ENCODE measurements at regions not wholly inside any gene's neighbourhood (a gene's known extent, or its start where the extent isn't known, plus 50 kb on each side); places are given as distances from the start of the nearest gene placed in this dataset.

GRCh38 chr2:15853903-15854302 is 86.4 kb upstream of the MYCN start:
- Histone ChIP-seq H3K9me3 (ENCODE audit: severe bottlenecking) (no peaks in the 10 kb centered on the region), H3K27me3 (ENCODE audit: insufficient read depth, low read depth, severe bottlenecking) (no peaks in the 10 kb centered on the region), H3K36me3 (no peaks in the 10 kb centered on the region), H3K4me3 (ENCODE audit: low read depth, low read length) (no peak overlapping the region), H3K27ac (no peak overlapping the region)
- TF ChIP-seq, protein P1, sequence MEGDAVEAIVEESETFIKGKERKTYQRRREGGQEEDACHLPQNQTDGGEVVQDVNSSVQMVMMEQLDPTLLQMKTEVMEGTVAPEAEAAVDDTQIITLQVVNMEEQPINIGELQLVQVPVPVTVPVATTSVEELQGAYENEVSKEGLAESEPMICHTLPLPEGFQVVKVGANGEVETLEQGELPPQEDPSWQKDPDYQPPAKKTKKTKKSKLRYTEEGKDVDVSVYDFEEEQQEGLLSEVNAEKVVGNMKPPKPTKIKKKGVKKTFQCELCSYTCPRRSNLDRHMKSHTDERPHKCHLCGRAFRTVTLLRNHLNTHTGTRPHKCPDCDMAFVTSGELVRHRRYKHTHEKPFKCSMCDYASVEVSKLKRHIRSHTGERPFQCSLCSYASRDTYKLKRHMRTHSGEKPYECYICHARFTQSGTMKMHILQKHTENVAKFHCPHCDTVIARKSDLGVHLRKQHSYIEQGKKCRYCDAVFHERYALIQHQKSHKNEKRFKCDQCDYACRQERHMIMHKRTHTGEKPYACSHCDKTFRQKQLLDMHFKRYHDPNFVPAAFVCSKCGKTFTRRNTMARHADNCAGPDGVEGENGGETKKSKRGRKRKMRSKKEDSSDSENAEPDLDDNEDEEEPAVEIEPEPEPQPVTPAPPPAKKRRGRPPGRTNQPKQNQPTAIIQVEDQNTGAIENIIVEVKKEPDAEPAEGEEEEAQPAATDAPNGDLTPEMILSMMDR (IDR thresholded peaks at IDR 0.05; ENCODE audit: low read depth, low read length), result no peak
- DNase-seq, result no peak

DNA sequence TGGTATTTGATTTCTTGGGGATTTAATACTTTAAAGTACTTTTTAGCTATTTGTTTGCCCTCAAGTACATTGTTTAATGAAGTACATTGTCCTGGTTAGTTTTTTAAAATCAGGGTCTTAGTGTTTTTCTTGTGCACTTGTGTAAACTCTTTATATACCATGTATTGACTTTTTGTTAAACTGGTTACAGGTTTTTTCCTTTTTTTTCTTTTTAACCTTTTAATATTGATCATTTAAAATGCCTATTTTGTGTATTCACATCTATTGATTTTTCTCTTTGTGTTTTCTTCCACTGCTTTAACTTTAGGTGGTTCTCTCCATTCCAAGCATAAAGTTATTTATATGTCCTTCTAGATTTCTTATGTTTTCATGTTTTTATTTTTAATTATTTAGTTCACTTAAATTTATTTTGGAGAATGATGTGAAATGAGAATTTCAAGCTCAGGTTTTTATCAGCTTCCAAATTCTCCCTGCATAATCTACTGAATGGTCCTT is 84.5 kb upstream of the MYCN start:
- no peak for DNase-seq
- no peak overlapping the region for H3K27ac ChIP-seq
- no peaks in the 10 kb centered on the region for H3K9me3 ChIP-seq (ENCODE audit: severe bottlenecking)
- H3K4me3 ChIP-seq (ENCODE audit: low read depth, low read length), result no peak overlapping the region
- no peaks in the 10 kb centered on the region for H3K27me3 ChIP-seq (ENCODE audit: insufficient read depth, low read depth, severe bottlenecking)
- TF ChIP-seq, protein P1 (IDR thresholded peaks at IDR 0.05; ENCODE audit: low read depth, low read length), result no peak
- no peaks in the 10 kb centered on the region for H3K36me3 ChIP-seq

DNA sequence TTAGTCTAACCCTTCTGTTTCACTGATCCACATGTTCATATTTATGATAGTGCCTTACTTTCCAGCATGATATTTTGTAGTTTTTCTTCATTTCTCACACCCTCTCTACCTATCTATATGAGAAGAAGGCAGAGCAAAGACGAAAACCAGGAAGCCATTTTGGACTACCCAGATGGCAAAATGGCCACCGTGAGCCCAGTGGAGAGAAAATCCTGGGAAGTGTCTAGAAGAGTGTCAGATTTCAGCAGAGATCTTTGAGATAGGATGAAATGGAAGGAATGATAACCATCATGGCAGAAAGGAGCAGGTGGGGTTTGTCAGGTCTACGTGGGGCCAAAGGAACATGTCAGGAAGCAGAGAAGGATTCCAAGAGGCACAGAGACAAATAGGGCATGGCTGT is 84.0 kb upstream of the MYCN start:
- H3K4me3 ChIP-seq (ENCODE audit: low read depth, low read length), result no peak overlapping the region
- DNase-seq, result no peak
- TF ChIP-seq, protein P1 (IDR thresholded peaks at IDR 0.05; ENCODE audit: low read depth, low read length), result no peak
- no peaks in the 10 kb centered on the region for H3K36me3 ChIP-seq
- no peaks in the 10 kb centered on the region for H3K27me3 ChIP-seq (ENCODE audit: insufficient read depth, low read depth, severe bottlenecking)
- no peaks in the 10 kb centered on the region for H3K9me3 ChIP-seq (ENCODE audit: severe bottlenecking)
- no peak overlapping the region for H3K27ac ChIP-seq

DNA sequence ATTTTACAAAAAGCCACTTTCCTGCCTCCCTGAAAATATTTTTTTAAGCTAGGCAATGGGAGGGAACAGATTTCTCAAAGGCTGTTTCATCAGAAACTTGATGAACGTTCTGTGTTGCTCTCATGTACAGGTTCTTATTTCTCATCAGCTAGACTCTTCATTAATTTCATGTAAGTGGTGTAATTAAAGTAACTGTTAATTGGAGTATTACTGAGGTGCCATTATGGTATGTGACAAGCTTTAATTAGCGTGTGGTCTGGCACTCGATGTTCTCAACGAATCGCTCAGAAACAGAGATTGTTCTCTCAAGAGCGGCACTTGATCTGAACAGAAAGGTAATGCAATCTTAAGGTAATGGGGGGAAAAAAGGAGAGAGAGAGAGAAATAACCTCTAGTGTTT is 81.9 kb upstream of the MYCN start:
- TF ChIP-seq, protein P1 (IDR thresholded peaks at IDR 0.05; ENCODE audit: low read depth, low read length), result no peak
- no peak for DNase-seq
- Histone ChIP-seq H3K27ac (no peak overlapping the region), H3K36me3 (no peaks in the 10 kb centered on the region), H3K4me3 (ENCODE audit: low read depth, low read length) (no peak overlapping the region), H3K9me3 (ENCODE audit: severe bottlenecking) (no peaks in the 10 kb centered on the region), H3K27me3 (ENCODE audit: insufficient read depth, low read depth, severe bottlenecking) (no peaks in the 10 kb centered on the region)

GRCh38 chr2:15860051-15860663 is 80.2 kb upstream of the MYCN start:
- no peak for DNase-seq
- TF ChIP-seq, protein P1 (IDR thresholded peaks at IDR 0.05; ENCODE audit: low read depth, low read length), result no peak
- Histone ChIP-seq H3K27ac (no peak overlapping the region), H3K4me3 (ENCODE audit: low read depth, low read length) (no peak overlapping the region), H3K36me3 (no peaks in the 10 kb centered on the region), H3K27me3 (ENCODE audit: insufficient read depth, low read depth, severe bottlenecking) (no peaks in the 10 kb centered on the region), H3K9me3 (ENCODE audit: severe bottlenecking) (no peaks in the 10 kb centered on the region)

GRCh38 chr2:15860760-15861159 is 79.6 kb upstream of the MYCN start:
- Histone ChIP-seq H3K27ac (no peak overlapping the region), H3K4me3 (ENCODE audit: low read depth, low read length) (no peak overlapping the region), H3K9me3 (ENCODE audit: severe bottlenecking) (no peaks in the 10 kb centered on the region), H3K27me3 (ENCODE audit: insufficient read depth, low read depth, severe bottlenecking) (no peaks in the 10 kb centered on the region), H3K36me3 (no peaks in the 10 kb centered on the region)
- no peak for DNase-seq
- TF ChIP-seq, protein P1 (IDR thresholded peaks at IDR 0.05; ENCODE audit: low read depth, low read length), result 0 out of 2 replicates have a peak, but pooled peaks have one; percentile 38
